Trophoblast cell (in vitro differentiated cells and primary cell): ENCODE measurements at regions not wholly inside any gene's neighbourhood (a gene's known extent, or its start where the extent isn't known, plus 50 kb on each side); places are given as distances from the start of the nearest gene placed in this dataset.

ENCODE experiments used
- DNase-seq, 2 donors: peaks; one replicate each; pipeline ENCODE4 v3.0.0-alpha.2; 2016
- H2AFZ ChIP-seq: 2 replicates; pipeline ENCODE4 v1.6.1; 2013; ENCODE audit warnings: low read length, moderate library complexity, mild to moderate bottlenecking; ENCODE audit not compliant: insufficient read depth, poor library complexity
- H2AK5ac ChIP-seq: 2 replicates; pipeline ENCODE4 v1.6.1; 2013; ENCODE audit warnings: mild to moderate bottlenecking, low read length
- H2BK120ac ChIP-seq: 2 replicates; pipeline ENCODE4 v1.6.1; 2013; ENCODE audit warnings: low read length, mild to moderate bottlenecking, moderate library complexity; ENCODE audit not compliant: insufficient read depth, poor library complexity
- H2BK12ac ChIP-seq: 2 replicates; pipeline ENCODE4 v1.6.1; 2013; ENCODE audit warnings: mild to moderate bottlenecking, low read length, moderate library complexity
- H2BK5ac ChIP-seq: 2 replicates; pipeline ENCODE4 v1.6.1; 2013; ENCODE audit warnings: low read length, low read depth, moderate library complexity, mild to moderate bottlenecking; ENCODE audit not compliant: poor library complexity
- H3K14ac ChIP-seq: 2 replicates; pipeline ENCODE4 v1.6.1; 2013; ENCODE audit warnings: mild to moderate bottlenecking, low read length
- H3K18ac ChIP-seq: 2 replicates; pipeline ENCODE4 v1.6.1; 2013; ENCODE audit warnings: mild to moderate bottlenecking, low read length
- H3K23ac ChIP-seq: 2 replicates; pipeline ENCODE4 v1.6.1; 2013; ENCODE audit warnings: low read length
- H3K27ac ChIP-seq: 2 replicates; pipeline ENCODE4 v1.5.1; 2013; ENCODE audit warnings: low read depth, mild to moderate bottlenecking, inconsistent platforms, low read length, moderate library complexity
- H3K27me3 ChIP-seq: 2 replicates; pipeline ENCODE4 v1.6.1; 2013; ENCODE audit warnings: inconsistent platforms, mild to moderate bottlenecking, low read length, moderate library complexity; ENCODE audit not compliant: insufficient read depth
- H3K36me3 ChIP-seq, 2 experiments: 1 replicate in 1 of 2; 2 replicates in 1 of 2; pipeline ENCODE4 v1.6.1; 2013; ENCODE audit warnings: low read length in 2 of 2, mild to moderate bottlenecking in 2 of 2, moderate library complexity in 1 of 2; ENCODE audit not compliant: insufficient read depth in 2 of 2, control insufficient read depth in 1 of 2
- H3K4ac ChIP-seq: 2 replicates; pipeline ENCODE4 v1.6.1; 2013; ENCODE audit warnings: low read depth, mild to moderate bottlenecking, low read length, moderate library complexity
- H3K4me1 ChIP-seq, 2 experiments: 1 replicate in 1 of 2; 2 replicates in 1 of 2; pipeline ENCODE4 v1.6.1; 2013; ENCODE audit warnings: low read length in 2 of 2, mild to moderate bottlenecking in 2 of 2, moderate library complexity in 1 of 2; ENCODE audit not compliant: insufficient read depth in 2 of 2, control insufficient read depth in 1 of 2
- H3K4me2 ChIP-seq: 2 replicates; pipeline ENCODE4 v1.6.1; 2013; ENCODE audit warnings: inconsistent platforms, mild to moderate bottlenecking, low read length, moderate library complexity
- H3K4me3 ChIP-seq: 2 replicates; pipeline ENCODE4 v1.5.1; 2013; ENCODE audit warnings: mild to moderate bottlenecking, low read depth, low read length, inconsistent platforms
- H3K79me1 ChIP-seq: one replicate; pipeline ENCODE4 v1.6.1; 2013; ENCODE audit warnings: low read length
- H3K79me2 ChIP-seq: 2 replicates; pipeline ENCODE4 v1.6.1; 2013; ENCODE audit warnings: low read length, mild to moderate bottlenecking; ENCODE audit not compliant: control insufficient read depth, insufficient read depth, poor library complexity
- H3K9ac ChIP-seq: 2 replicates; pipeline ENCODE4 v1.6.1; 2013; ENCODE audit warnings: mild to moderate bottlenecking, low read length
- H3K9me3 ChIP-seq: 2 replicates; pipeline ENCODE4 v1.6.1; 2013; ENCODE audit warnings: low read depth, mild to moderate bottlenecking, control low read depth, inconsistent platforms, low read length; ENCODE audit not compliant: insufficient read depth
- H4K12ac ChIP-seq: 2 replicates; pipeline ENCODE4 v1.6.1; 2013; ENCODE audit warnings: low read depth, mild to moderate bottlenecking, low read length, moderate library complexity
- H4K8ac ChIP-seq: 2 replicates; pipeline ENCODE4 v1.6.1; 2013; ENCODE audit warnings: low read depth, mild to moderate bottlenecking, low read length, moderate library complexity
- H4K91ac ChIP-seq: one replicate; pipeline ENCODE4 v1.6.1; 2013; ENCODE audit warnings: low read depth, mild to moderate bottlenecking, low read length, moderate library complexity
- WGBS: extraction: QIAGEN DNeasy Blood & Tissue Kit; methylation state at CpG from one replicate; pipeline ENCODE4 v1.1.7; 2013; ENCODE audit warnings: missing lambda C conversion rate; ENCODE audit not compliant: insufficient read length, insufficient coverage; ENCODE audit errors: extremely low coverage; 5-methylcytosine and 5-hydroxymethylcytosine counted together

- no peak overlapping the region for H3K23ac ChIP-seq
Measured at GRCh38 chr5:153899746-153900145, 139.0 kb downstream of the FAM114A2 start.

GRCh38 chr5:153896701-153897100 is 142.0 kb downstream of the FAM114A2 start:
- Histone ChIP-seq H3K9me3 (no peaks in the 10 kb centered on the region), H3K4me1 (no peaks in the 10 kb centered on the region), H3K4me3 (no peak overlapping the region), H3K18ac (no peak overlapping the region), H3K14ac (no peak overlapping the region), H3K79me2 (no peaks in the 10 kb centered on the region), H2BK120ac (no peak overlapping the region), H3K36me3 (no peaks in the 10 kb centered on the region), H4K12ac (no peak overlapping the region), H2AK5ac (no peak overlapping the region), H3K9ac (no peak overlapping the region), H2BK12ac (no peak overlapping the region), H3K4me2 (no peak overlapping the region), H4K91ac (no peak overlapping the region), H3K4ac (no peak overlapping the region), H3K27ac (no peak overlapping the region), H4K8ac (no peak overlapping the region), H3K27me3 (no peaks in the 10 kb centered on the region), H3K23ac (no peak overlapping the region), H3K79me1 (no peaks in the 10 kb centered on the region), H2BK5ac (no peak overlapping the region), H2AFZ (no peak overlapping the region)
- DNase-seq: no peak

More at GRCh38 chr5:153899746-153900145, 139.0 kb downstream of the FAM114A2 start:
- no peak overlapping the region for H3K18ac ChIP-seq
- no peaks in the 10 kb centered on the region for H3K4me1 ChIP-seq
- no peak overlapping the region for H4K12ac ChIP-seq
- H3K14ac ChIP-seq: no peak overlapping the region
- no peak overlapping the region for H3K4ac ChIP-seq
- H2BK12ac ChIP-seq: no peak overlapping the region
- H2AFZ ChIP-seq: no peak overlapping the region
- H3K79me1 ChIP-seq: no peaks in the 10 kb centered on the region
- no peak overlapping the region for H2BK120ac ChIP-seq
- no peak overlapping the region for H2AK5ac ChIP-seq
- no CpG with 5 or more reads among the region's 4 CpGs for WGBS
- no peak overlapping the region for H3K4me2 ChIP-seq
- no peak overlapping the region for H3K4me3 ChIP-seq
- no peaks in the 10 kb centered on the region for H3K27me3 ChIP-seq
- no peak overlapping the region for H3K9ac ChIP-seq
- no peaks in the 10 kb centered on the region for H3K36me3 ChIP-seq
- H4K91ac ChIP-seq: no peak overlapping the region
- H3K27ac ChIP-seq: no peak overlapping the region
- H2BK5ac ChIP-seq: no peak overlapping the region
- no peaks in the 10 kb centered on the region for H3K9me3 ChIP-seq
- H4K8ac ChIP-seq: no peak overlapping the region
- no peak for DNase-seq
- no peaks in the 10 kb centered on the region for H3K79me2 ChIP-seq

- Histone ChIP-seq H3K27me3 (no peaks in the 10 kb centered on the region), H3K27ac (no peak overlapping the region), H3K36me3 (no peaks in the 10 kb centered on the region), H3K18ac (no peak overlapping the region), H4K91ac (no peak overlapping the region), H3K14ac (no peak overlapping the region), H3K4me2 (no peak overlapping the region), H2AK5ac (no peak overlapping the region), H3K4me3 (no peak overlapping the region), H3K79me1 (no peaks in the 10 kb centered on the region), H3K4me1 (no peaks in the 10 kb centered on the region), H3K79me2 (no peaks in the 10 kb centered on the region), H3K23ac (no peak overlapping the region), H4K8ac (no peak overlapping the region), H2AFZ (no peak overlapping the region), H4K12ac (no peak overlapping the region), H3K9me3 (no peaks in the 10 kb centered on the region), H2BK12ac (no peak overlapping the region), H3K4ac (no peak overlapping the region), H3K9ac (no peak overlapping the region), H2BK5ac (no peak overlapping the region), H2BK120ac (no peak overlapping the region)
- no CpG with 5 or more reads among the region's 2 CpGs for WGBS
- DNase-seq: peak in 1 of 2 donors; percentile 56
Measured at GRCh38 chr5:153896117-153896516, 142.6 kb downstream of the FAM114A2 start.

- Histone ChIP-seq H3K18ac (no peak overlapping the region), H3K27ac (no peak overlapping the region), H3K14ac (no peak overlapping the region), H3K4ac (no peak overlapping the region), H2AFZ (no peak overlapping the region), H2BK120ac (no peak overlapping the region), H3K9me3 (no peaks in the 10 kb centered on the region), H3K27me3 (no peaks in the 10 kb centered on the region), H3K79me1 (no peaks in the 10 kb centered on the region), H4K91ac (no peak overlapping the region), H3K23ac (no peak overlapping the region), H4K8ac (no peak overlapping the region), H3K4me3 (no peak overlapping the region), H3K4me2 (no peak overlapping the region), H2BK12ac (no peak overlapping the region), H3K36me3 (no peaks in the 10 kb centered on the region), H2AK5ac (no peak overlapping the region), H3K4me1 (no peaks in the 10 kb centered on the region), H3K9ac (no peak overlapping the region), H3K79me2 (no peaks in the 10 kb centered on the region), H4K12ac (no peak overlapping the region), H2BK5ac (no peak overlapping the region)
- no peak for DNase-seq
- WGBS: no CpG with 5 or more reads among the region's 3 CpGs
Measured at GRCh38 chr5:153895266-153895665, 143.4 kb downstream of the FAM114A2 start.
